ENCODE measurements at regions not wholly inside any gene's neighbourhood (a gene's known extent, or its start where the extent isn't known, plus 50 kb on each side); places are given as distances from the start of the nearest gene placed in this dataset.

- Mint-ChIP-seq H3K27me3 (ENCODE audit: unreplicated experiment) (no peaks in the 10 kb centered on the region), H3K9me3 (ENCODE audit: unreplicated experiment) (no peaks in the 10 kb centered on the region)
These were observed 1140.2 kb downstream of the NCAM2 start for GRCh38 chr21:22138297-22139016.

GRCh38 chr21:22145545-22145944, 1147.3 kb downstream of the NCAM2 start:
- TF ChIP-seq, protein P1, sequence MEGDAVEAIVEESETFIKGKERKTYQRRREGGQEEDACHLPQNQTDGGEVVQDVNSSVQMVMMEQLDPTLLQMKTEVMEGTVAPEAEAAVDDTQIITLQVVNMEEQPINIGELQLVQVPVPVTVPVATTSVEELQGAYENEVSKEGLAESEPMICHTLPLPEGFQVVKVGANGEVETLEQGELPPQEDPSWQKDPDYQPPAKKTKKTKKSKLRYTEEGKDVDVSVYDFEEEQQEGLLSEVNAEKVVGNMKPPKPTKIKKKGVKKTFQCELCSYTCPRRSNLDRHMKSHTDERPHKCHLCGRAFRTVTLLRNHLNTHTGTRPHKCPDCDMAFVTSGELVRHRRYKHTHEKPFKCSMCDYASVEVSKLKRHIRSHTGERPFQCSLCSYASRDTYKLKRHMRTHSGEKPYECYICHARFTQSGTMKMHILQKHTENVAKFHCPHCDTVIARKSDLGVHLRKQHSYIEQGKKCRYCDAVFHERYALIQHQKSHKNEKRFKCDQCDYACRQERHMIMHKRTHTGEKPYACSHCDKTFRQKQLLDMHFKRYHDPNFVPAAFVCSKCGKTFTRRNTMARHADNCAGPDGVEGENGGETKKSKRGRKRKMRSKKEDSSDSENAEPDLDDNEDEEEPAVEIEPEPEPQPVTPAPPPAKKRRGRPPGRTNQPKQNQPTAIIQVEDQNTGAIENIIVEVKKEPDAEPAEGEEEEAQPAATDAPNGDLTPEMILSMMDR (IDR thresholded peaks at IDR 0.05; ENCODE audit: unreplicated experiment): no peak
- peaks cover 4% of the 10 kb centered on the region for H3K36me3 Mint-ChIP-seq (ENCODE audit: low read depth, unreplicated experiment)
- no peaks in the 10 kb centered on the region for H3K4me1 Mint-ChIP-seq (ENCODE audit: unreplicated experiment)
- no peak for DNase-seq (ENCODE audit: low spot score)
- H3K27me3 Mint-ChIP-seq (ENCODE audit: unreplicated experiment): peaks cover 4% of the 10 kb centered on the region
- no peak overlapping the region for H3K4me3 Mint-ChIP-seq (ENCODE audit: unreplicated experiment)
- no peaks in the 10 kb centered on the region for H3K9me3 Mint-ChIP-seq (ENCODE audit: unreplicated experiment)
- H3K27ac Mint-ChIP-seq (ENCODE audit: unreplicated experiment): no peak overlapping the region

More at GRCh38 chr21:22138297-22139016, 1140.2 kb downstream of the NCAM2 start:
- TF ChIP-seq, protein P1 (IDR thresholded peaks at IDR 0.05; ENCODE audit: unreplicated experiment): no peak
- Mint-ChIP-seq H3K36me3 (ENCODE audit: low read depth, unreplicated experiment) (no peaks in the 10 kb centered on the region), H3K4me1 (ENCODE audit: unreplicated experiment) (no peaks in the 10 kb centered on the region), H3K4me3 (ENCODE audit: unreplicated experiment) (no peak overlapping the region), H3K27ac (ENCODE audit: unreplicated experiment) (no peak overlapping the region)
- DNase-seq (ENCODE audit: low spot score): no peak

DNA sequence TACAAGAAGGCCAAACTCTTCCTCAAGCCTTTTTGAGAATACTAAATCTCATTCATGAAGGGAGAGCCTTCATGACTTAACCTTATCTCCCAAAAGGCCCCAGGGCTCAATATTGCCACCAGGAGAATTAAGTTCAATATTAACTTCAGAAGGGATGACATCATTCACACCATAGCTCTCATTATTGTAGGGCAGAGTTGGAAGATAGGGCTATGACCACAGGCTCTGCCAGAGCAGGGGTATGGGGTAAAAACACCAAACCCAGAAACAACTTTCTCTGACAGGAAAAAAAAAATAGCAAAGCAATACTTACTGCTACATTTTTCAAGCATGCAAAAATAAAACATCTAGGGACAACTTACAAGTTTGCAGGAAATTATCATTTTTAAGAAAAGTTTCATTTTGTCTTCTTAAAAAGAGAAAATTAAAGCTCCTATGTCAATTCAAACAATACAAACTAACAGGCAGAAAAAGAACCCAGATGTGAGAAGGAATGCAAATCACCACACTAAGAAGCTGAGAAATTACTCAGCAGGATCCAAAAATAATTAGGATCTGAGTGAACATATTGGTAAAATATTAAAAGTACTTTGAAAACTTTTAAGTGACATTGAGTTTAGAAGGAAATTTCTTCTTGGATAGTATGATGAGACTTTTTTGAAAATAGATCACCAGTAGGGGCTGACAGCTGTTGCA, 1156.5 kb downstream of the NCAM2 start:
- TF ChIP-seq, protein P1 (IDR thresholded peaks at IDR 0.05; ENCODE audit: unreplicated experiment): no peak
- no peaks in the 10 kb centered on the region for H3K27me3 Mint-ChIP-seq (ENCODE audit: unreplicated experiment)
- DNase-seq (ENCODE audit: low spot score): no peak

DNA sequence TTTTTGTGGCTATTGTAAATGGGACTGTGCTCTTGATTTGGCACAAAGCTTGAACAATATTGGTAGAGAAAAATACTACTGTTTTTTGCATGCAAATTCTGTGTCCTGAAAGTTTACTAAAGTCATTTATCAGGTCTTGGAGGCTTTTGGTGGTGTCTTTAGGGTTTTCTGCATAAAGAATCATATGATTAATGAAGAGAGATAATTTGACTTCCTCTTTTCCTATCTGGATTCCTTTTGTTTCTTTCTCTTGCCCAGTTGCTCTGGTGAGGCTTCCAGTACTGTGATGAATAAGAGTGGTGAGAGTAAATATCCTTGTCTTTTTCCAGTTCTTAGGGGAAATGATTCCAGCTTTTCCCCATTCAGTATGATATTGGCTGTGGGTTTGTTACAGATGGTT, 1166.7 kb downstream of the NCAM2 start:
- TF ChIP-seq, protein P1 (IDR thresholded peaks at IDR 0.05; ENCODE audit: unreplicated experiment): no peak

More for the DNA sequence above, 1156.5 kb downstream of the NCAM2 start:
- Mint-ChIP-seq H3K27ac (ENCODE audit: unreplicated experiment) (no peak overlapping the region), H3K4me3 (ENCODE audit: unreplicated experiment) (no peak overlapping the region), H3K9me3 (ENCODE audit: unreplicated experiment) (no peaks in the 10 kb centered on the region), H3K36me3 (ENCODE audit: low read depth, unreplicated experiment) (no peaks in the 10 kb centered on the region), H3K4me1 (ENCODE audit: unreplicated experiment) (no peaks in the 10 kb centered on the region)

DNA sequence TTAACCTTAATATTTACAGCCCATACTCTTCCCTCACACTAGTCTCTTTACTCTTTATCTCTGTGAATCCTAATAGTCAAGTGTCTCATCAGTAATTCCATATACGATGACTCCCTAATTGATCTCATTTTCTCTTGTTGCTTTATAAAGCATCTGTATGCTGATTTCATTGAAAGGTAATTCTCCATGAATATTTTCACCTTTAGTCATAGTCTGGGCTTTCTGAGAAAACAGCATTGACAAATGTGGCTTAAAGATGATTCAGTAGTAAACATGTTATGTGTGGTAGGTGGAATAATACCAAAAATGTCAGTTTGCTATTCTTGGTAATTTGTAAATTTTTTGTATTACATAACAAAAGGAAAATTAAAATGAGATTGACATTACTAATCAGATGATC, 1176.5 kb downstream of the NCAM2 start:
- DNase-seq (ENCODE audit: low spot score): no peak
- H3K27me3 Mint-ChIP-seq (ENCODE audit: unreplicated experiment): peaks cover 3% of the 10 kb centered on the region
- no peaks in the 10 kb centered on the region for H3K4me1 Mint-ChIP-seq (ENCODE audit: unreplicated experiment)
- no peak overlapping the region for H3K4me3 Mint-ChIP-seq (ENCODE audit: unreplicated experiment)
- no peaks in the 10 kb centered on the region for H3K9me3 Mint-ChIP-seq (ENCODE audit: unreplicated experiment)
- no peak overlapping the region for H3K27ac Mint-ChIP-seq (ENCODE audit: unreplicated experiment)
- TF ChIP-seq, protein P1 (IDR thresholded peaks at IDR 0.05; ENCODE audit: unreplicated experiment): no peak
- H3K36me3 Mint-ChIP-seq (ENCODE audit: low read depth, unreplicated experiment): no peaks in the 10 kb centered on the region

More for the DNA sequence above, 1166.7 kb downstream of the NCAM2 start:
- no peaks in the 10 kb centered on the region for H3K4me1 Mint-ChIP-seq (ENCODE audit: unreplicated experiment)
- DNase-seq (ENCODE audit: low spot score): no peak
- H3K4me3 Mint-ChIP-seq (ENCODE audit: unreplicated experiment): no peak overlapping the region
- no peaks in the 10 kb centered on the region for H3K9me3 Mint-ChIP-seq (ENCODE audit: unreplicated experiment)
- H3K36me3 Mint-ChIP-seq (ENCODE audit: low read depth, unreplicated experiment): no peaks in the 10 kb centered on the region
- H3K27me3 Mint-ChIP-seq (ENCODE audit: unreplicated experiment): no peaks in the 10 kb centered on the region
- no peak overlapping the region for H3K27ac Mint-ChIP-seq (ENCODE audit: unreplicated experiment)

Measured in endothelial cell (in vitro differentiated cells).